ENCODE measurements at regions not wholly inside any gene's neighbourhood (a gene's known extent, or its start where the extent isn't known, plus 50 kb on each side); places are given as distances from the start of the nearest gene placed in this dataset.

- TF ChIP-seq POLR2A (IDR thresholded peaks at IDR 0.05) = no peak
- TF ChIP-seq, protein P1, sequence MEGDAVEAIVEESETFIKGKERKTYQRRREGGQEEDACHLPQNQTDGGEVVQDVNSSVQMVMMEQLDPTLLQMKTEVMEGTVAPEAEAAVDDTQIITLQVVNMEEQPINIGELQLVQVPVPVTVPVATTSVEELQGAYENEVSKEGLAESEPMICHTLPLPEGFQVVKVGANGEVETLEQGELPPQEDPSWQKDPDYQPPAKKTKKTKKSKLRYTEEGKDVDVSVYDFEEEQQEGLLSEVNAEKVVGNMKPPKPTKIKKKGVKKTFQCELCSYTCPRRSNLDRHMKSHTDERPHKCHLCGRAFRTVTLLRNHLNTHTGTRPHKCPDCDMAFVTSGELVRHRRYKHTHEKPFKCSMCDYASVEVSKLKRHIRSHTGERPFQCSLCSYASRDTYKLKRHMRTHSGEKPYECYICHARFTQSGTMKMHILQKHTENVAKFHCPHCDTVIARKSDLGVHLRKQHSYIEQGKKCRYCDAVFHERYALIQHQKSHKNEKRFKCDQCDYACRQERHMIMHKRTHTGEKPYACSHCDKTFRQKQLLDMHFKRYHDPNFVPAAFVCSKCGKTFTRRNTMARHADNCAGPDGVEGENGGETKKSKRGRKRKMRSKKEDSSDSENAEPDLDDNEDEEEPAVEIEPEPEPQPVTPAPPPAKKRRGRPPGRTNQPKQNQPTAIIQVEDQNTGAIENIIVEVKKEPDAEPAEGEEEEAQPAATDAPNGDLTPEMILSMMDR (IDR thresholded peaks at IDR 0.05) = no peak
Measured at GRCh38 chr9:96056226-96056625, 180.7 kb downstream of the ERCC6L2 start.

Measured in esophagus squamous epithelium (tissue), 4 donors.